T-cell (primary cell): ENCODE measurements at regions not wholly inside any gene's neighbourhood (a gene's known extent, or its start where the extent isn't known, plus 50 kb on each side); places are given as distances from the start of the nearest gene placed in this dataset.

Source experiments
- ATAC-seq, 4 experiments: fragments of 200-7000 bp in 3 of 4; fragments of 150-1000 bp in 1 of 4; cut with Tn5 transposase; replicated peaks in 1 of 4; 1 replicate in 3 of 4; 2 replicates in 1 of 4; pipeline ENCODE4 v1.10.0; 2021; ENCODE audit warnings: moderate library complexity in 3 of 4, mild to moderate bottlenecking in 2 of 4, moderate number of reproducible peaks in 1 of 4
- CTCF ChIA-PET, 2 donors: fragments of 300-600 bp; sonication (Branson Sonifier 250); formaldehyde crosslinking; loops; one replicate each; lab custom pipeline; 2022; ENCODE audit warnings: antibody characterized with exemption in 2 of 2; lab: Charles Lee
- POLR2A ChIA-PET, 2 donors: fragments of 300-600 bp; sonication (Branson Sonifier 250); formaldehyde crosslinking; loops; one replicate each; lab custom pipeline; 2022; ENCODE audit warnings: antibody characterized with exemption in 2 of 2; lab: Charles Lee
- DNase-seq, 35 experiments: peaks; one replicate each; pipeline versions ENCODE4 v3.0.0 to v3.0.0-alpha.2; 2013 to 2023
- H3K27ac ChIP-seq: one replicate; pipeline ENCODE4 v1.5.1; 2013; ENCODE audit warnings: low read length
- H3K27me3 ChIP-seq, 2 experiments: replicated peaks in 1 of 2; 1 replicate in 1 of 2; 2 replicates in 1 of 2; pipeline versions ENCODE4 v1.6.1 to v1.7.0; 2013; ENCODE audit warnings: low read length in 1 of 2, mixed read lengths in 1 of 2; ENCODE audit not compliant: control insufficient read depth in 2 of 2, insufficient read depth in 2 of 2; ENCODE audit errors: extremely low read depth in 1 of 2
- H3K36me3 ChIP-seq, 2 donors: 1 replicate in 1 of 2; 2 replicates in 1 of 2; pipeline versions ENCODE4 v1.6.1 to v1.7.0; 2013; ENCODE audit warnings: low read length in 1 of 2; ENCODE audit not compliant: control insufficient read depth in 2 of 2, insufficient read depth in 1 of 2; ENCODE audit errors: extremely low read depth in 1 of 2
- H3K4me1 ChIP-seq, 2 experiments: 1 replicate in 1 of 2; 2 replicates in 1 of 2; pipeline versions ENCODE4 v1.6.1 to v1.7.0; 2013; ENCODE audit warnings: low read length in 2 of 2, mixed read lengths in 1 of 2; ENCODE audit not compliant: insufficient read depth in 2 of 2, control insufficient read depth in 1 of 2; ENCODE audit errors: extremely low read depth in 1 of 2
- H3K4me3 ChIP-seq, 2 donors: 1 replicate in 1 of 2; 2 replicates in 1 of 2; pipeline versions ENCODE4 v1.5.1 to v1.7.0; 2013; ENCODE audit warnings: mild to moderate bottlenecking in 2 of 2, low read length in 1 of 2, moderate library complexity in 1 of 2; ENCODE audit not compliant: control insufficient read depth in 1 of 2; ENCODE audit errors: extremely low read depth in 1 of 2
- H3K9me3 ChIP-seq: 2 replicates; pipeline ENCODE4 v1.7.0; 2013
- H3K27ac Mint-ChIP-seq, 2 donors: one replicate each; pipeline ENCODE4 v1.8.0; 2020 to 2021; ENCODE audit warnings: mild to moderate bottlenecking in 2 of 2, mixed read lengths in 2 of 2
- H3K27me3 Mint-ChIP-seq, 2 donors: one replicate each; pipeline ENCODE4 v1.8.0; 2021 to 2022; ENCODE audit warnings: mixed read lengths in 2 of 2
- H3K36me3 Mint-ChIP-seq: one replicate; pipeline ENCODE4 v1.8.0; 2021; ENCODE audit warnings: mixed read lengths
- H3K4me1 Mint-ChIP-seq, 3 donors: one replicate each; pipeline ENCODE4 v1.8.0; 2020 to 2022; ENCODE audit warnings: mixed read lengths in 3 of 3, mild to moderate bottlenecking in 1 of 3
- H3K4me3 Mint-ChIP-seq, 3 donors: one replicate each; pipeline ENCODE4 v1.8.0; 2020 to 2022; ENCODE audit warnings: mild to moderate bottlenecking in 3 of 3, mixed read lengths in 3 of 3, moderate library complexity in 3 of 3
- H3K9me3 Mint-ChIP-seq, 3 donors: one replicate each; pipeline ENCODE4 v1.8.0; 2020 to 2022; ENCODE audit warnings: mixed read lengths in 3 of 3
- WGBS: methylation state at CpG from one replicate; pipeline ENCODE4 v1.1.5; 2013; ENCODE audit warnings: missing lambda C conversion rate; ENCODE audit not compliant: insufficient coverage; 5-methylcytosine and 5-hydroxymethylcytosine counted together

DNA sequence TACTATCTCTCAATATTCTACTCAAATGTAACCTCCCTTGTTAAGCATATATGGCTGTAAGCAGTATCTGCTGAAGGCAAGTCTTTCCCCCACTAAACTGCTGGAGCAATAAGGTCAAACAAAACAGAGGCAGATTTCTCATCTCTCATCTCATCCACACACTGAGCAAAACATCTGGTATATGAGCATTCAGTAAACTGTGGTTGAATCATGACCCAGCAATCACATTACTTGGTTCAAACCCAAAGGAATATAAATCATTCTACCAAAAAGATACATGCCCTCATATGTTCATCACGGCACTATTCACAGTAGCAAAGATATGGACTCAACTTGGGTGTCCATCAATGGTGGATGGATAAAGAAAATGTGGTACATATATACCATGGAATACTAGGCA is 344.4 kb downstream of the SUCLA2 start:
- Mint-ChIP-seq H3K9me3 (peaks cover 0 to 18% (median 0%) of the 10 kb centered on the region in 3 donors), H3K4me1 (no peaks in the 10 kb centered on the region), H3K4me3 (no peak overlapping the region), H3K36me3 (no peaks in the 10 kb centered on the region), H3K27ac (no peak overlapping the region), H3K27me3 (peaks cover 9 to 29% of the 10 kb centered on the region in 2 donors)
- ChIA-PET POLR2A (no interaction called here), CTCF (no interaction called here)
- ATAC-seq (no peak), DNase-seq (no peak)
- H3K36me3 ChIP-seq = no peaks in the 10 kb centered on the region
- no CpG with 5 or more reads among the region's 1 CpG for WGBS
- H3K4me3 ChIP-seq = no peak overlapping the region
- no peaks in the 10 kb centered on the region for H3K9me3 ChIP-seq
- no peaks in the 10 kb centered on the region for H3K27me3 ChIP-seq
- no peaks in the 10 kb centered on the region for H3K4me1 ChIP-seq
- H3K27ac ChIP-seq = no peak overlapping the region

DNA sequence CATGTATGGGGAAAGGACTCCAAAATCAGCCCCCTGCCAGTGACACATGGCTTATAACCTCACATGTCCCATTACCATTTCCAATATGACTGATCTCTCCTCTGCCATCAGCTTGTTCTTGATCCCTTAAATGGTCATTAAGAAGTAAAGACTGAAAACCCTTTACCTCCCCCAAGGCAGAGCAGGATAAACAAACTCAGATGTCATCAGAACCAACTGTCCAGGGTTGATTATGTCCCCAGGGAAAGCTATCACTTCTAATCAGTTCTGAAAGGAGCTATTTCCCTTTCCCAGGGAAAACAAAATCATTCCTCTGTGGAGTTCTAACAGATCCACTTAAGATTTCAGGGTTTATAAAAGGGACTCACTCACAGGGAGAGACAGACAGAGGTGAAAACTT is 350.9 kb downstream of the SUCLA2 start:
- Mint-ChIP-seq H3K4me3 (no peak overlapping the region), H3K36me3 (no peaks in the 10 kb centered on the region), H3K4me1 (no peaks in the 10 kb centered on the region), H3K27ac (no peak overlapping the region), H3K9me3 (peaks cover 0 to 10% (median 0%) of the 10 kb centered on the region in 3 donors), H3K27me3 (peaks cover 2 to 21% of the 10 kb centered on the region in 2 donors)
- no peaks in the 10 kb centered on the region for H3K36me3 ChIP-seq
- no peaks in the 10 kb centered on the region for H3K27me3 ChIP-seq
- H3K4me1 ChIP-seq = no peaks in the 10 kb centered on the region
- ChIA-PET CTCF (no interaction called here), POLR2A (no interaction called here)
- DNase-seq (no peak), ATAC-seq (no peak)
- H3K4me3 ChIP-seq = no peak overlapping the region
- no peak overlapping the region for H3K27ac ChIP-seq
- no peaks in the 10 kb centered on the region for H3K9me3 ChIP-seq

DNA sequence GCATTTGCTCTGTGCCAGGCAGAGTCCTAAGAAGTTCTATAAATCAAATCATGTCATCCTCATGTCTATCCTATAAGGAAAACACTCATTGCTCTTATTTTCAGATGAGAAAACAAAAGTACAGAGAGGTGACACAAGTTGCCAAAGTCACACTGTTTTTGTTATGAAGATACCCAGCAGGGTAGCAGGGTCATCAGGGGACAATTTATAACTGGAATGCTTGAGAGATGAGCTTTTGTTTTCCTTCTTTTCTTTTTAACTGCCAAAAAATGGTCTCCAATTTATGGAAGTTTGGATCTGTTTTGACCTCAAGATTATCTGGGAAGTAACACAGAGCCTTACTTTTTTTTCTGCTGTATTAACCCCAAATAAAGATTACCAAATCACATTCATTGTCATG is 354.1 kb downstream of the SUCLA2 start:
- peaks cover 0 to 13% of the 10 kb centered on the region in 2 donors for H3K27me3 Mint-ChIP-seq
- Histone ChIP-seq H3K27ac (no peak overlapping the region), H3K27me3 (no peaks in the 10 kb centered on the region), H3K36me3 (no peaks in the 10 kb centered on the region), H3K4me3 (no peak overlapping the region), H3K4me1 (no peaks in the 10 kb centered on the region), H3K9me3 (no peaks in the 10 kb centered on the region)
- H3K27ac Mint-ChIP-seq = no peak overlapping the region
- ChIA-PET CTCF (interaction anchor here in 1 of 2 donors (0.6 kb wide), 1 partner anchor 1954 kb away, joined by 4 read pairs; no protein-coding TSS in a partner anchor), POLR2A (interaction anchor here in 1 of 2 donors (0.6 kb wide), 1 partner anchor 161 kb away, joined by 4 read pairs; no protein-coding TSS in a partner anchor)
- no peak for DNase-seq
- H3K9me3 Mint-ChIP-seq = peaks cover 0 to 7% (median 0%) of the 10 kb centered on the region in 3 donors
- no peak overlapping the region for H3K4me3 Mint-ChIP-seq
- no peaks in the 10 kb centered on the region for H3K36me3 Mint-ChIP-seq
- ATAC-seq = no peak
- H3K4me1 Mint-ChIP-seq = no peaks in the 10 kb centered on the region

DNA sequence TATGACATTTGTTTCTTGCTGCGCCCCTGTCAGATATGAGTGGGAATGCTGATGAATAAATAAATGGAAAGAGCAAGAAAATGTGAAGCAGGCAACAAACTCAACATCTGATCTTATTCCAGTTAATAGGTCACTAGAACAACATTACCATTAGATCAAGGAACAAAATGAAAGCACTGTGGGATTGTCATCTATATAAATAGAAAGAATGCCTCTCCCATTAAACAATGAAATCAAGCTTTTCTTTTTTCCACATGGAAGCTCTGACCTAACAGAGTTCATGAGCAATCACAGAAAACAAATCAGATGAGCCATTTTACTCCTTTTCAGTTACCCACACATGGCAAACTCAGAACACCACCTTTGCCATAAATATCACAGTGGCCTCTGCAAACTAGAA is 354.8 kb downstream of the SUCLA2 start:
- POLR2A ChIA-PET = no interaction called here

DNA sequence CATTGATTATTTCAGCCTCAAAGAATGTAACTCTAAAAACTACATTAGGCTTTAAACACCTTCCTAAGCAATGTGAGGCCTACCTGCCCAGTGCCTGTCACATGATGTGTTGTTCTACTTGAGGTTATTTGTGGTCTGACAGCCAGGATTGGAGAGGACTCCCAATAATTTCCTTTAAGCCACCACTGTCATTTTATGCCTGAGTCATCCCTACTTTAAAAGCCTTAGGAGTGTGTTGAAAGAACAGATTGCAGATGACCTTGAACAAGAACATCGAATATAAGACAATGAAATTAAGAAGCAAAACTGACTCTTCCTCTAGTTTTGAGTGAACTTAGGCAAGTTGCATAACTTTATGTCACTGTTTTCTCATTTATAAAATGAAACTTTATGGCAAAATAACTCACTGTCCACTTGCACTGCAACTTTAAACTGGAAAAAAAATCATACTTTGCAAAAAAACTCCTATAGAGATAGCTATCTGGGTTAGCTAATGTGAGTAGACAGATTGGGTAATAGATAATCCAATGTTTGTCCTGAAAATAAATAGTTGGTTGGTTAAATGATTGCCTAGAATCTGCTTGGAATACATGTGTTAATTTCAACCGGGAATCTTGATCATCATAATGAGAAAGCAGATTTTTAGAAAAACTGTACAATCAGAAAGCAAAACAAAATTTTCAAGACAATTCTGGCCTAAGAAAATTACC is 361.2 kb downstream of the SUCLA2 start:
- H3K4me3 ChIP-seq = no peak overlapping the region
- H3K4me3 Mint-ChIP-seq = no peak overlapping the region
- H3K9me3 ChIP-seq = no peaks in the 10 kb centered on the region
- ChIA-PET CTCF (no interaction called here), POLR2A (no interaction called here)
- H3K27me3 Mint-ChIP-seq = peaks cover 0 to 3% of the 10 kb centered on the region in 2 donors
- no peak overlapping the region for H3K27ac Mint-ChIP-seq
- H3K36me3 Mint-ChIP-seq = no peaks in the 10 kb centered on the region
- H3K9me3 Mint-ChIP-seq = peaks cover 3 to 15% (median 13%) of the 10 kb centered on the region in 3 donors
- WGBS = no CpG with 5 or more reads among the region's 2 CpGs
- ATAC-seq (no peak), DNase-seq (no peak)
- H3K27ac ChIP-seq = no peak overlapping the region
- H3K4me1 ChIP-seq = no peaks in the 10 kb centered on the region
- H3K36me3 ChIP-seq = no peaks in the 10 kb centered on the region
- H3K4me1 Mint-ChIP-seq = no peaks in the 10 kb centered on the region
- no peaks in the 10 kb centered on the region for H3K27me3 ChIP-seq

More for the DNA sequence above, 354.8 kb downstream of the SUCLA2 start:
- H3K36me3 ChIP-seq = no peaks in the 10 kb centered on the region
- Mint-ChIP-seq H3K4me1 (no peaks in the 10 kb centered on the region), H3K9me3 (peaks cover 0 to 3% (median 0%) of the 10 kb centered on the region in 3 donors), H3K4me3 (no peak overlapping the region), H3K27ac (no peak overlapping the region), H3K36me3 (no peaks in the 10 kb centered on the region), H3K27me3 (peaks cover 0 to 13% of the 10 kb centered on the region in 2 donors)
- no peak overlapping the region for H3K4me3 ChIP-seq
- H3K27me3 ChIP-seq = no peaks in the 10 kb centered on the region
- no peak overlapping the region for H3K27ac ChIP-seq
- H3K4me1 ChIP-seq = no peaks in the 10 kb centered on the region
- DNase-seq (no peak), ATAC-seq (no peak)
- CTCF ChIA-PET = interaction anchor here in 1 of 2 donors (0.6 kb wide), 1 partner anchor 1955 kb away, joined by 4 read pairs; no protein-coding TSS in a partner anchor
- H3K9me3 ChIP-seq = no peaks in the 10 kb centered on the region
- WGBS = no CpG with 5 or more reads among the region's 1 CpG

DNA sequence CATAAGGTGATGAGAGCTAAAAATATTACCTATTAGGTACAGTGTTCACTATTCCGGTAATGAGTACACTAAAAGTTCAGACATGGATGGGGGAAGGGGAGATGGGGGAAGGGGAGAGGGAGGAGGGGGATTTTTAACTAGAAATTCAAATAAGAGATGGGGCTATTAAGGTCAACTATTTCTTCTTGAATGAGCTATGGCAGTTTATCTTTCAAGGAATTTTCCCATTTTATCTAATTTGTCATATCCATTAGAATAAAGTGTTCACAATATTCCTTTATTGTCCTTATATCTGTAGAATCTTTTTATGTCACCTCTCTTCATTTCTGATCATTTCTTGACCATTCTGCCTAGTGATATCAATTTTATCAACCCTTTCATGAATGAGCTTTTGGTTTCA is 362.4 kb downstream of the SUCLA2 start:
- ChIA-PET POLR2A (interaction anchor here in 1 of 2 donors (0.7 kb wide), 1 partner anchor 26 kb away, joined by 6 read pairs; no protein-coding TSS in a partner anchor), CTCF (no interaction called here)
- no peak for DNase-seq
- Histone ChIP-seq H3K36me3 (no peaks in the 10 kb centered on the region), H3K27ac (no peak overlapping the region), H3K9me3 (no peaks in the 10 kb centered on the region), H3K27me3 (no peaks in the 10 kb centered on the region), H3K4me1 (no peaks in the 10 kb centered on the region), H3K4me3 (no peak overlapping the region)
- Mint-ChIP-seq H3K36me3 (no peaks in the 10 kb centered on the region), H3K27me3 (peaks cover 0 to 3% of the 10 kb centered on the region in 2 donors), H3K27ac (no peak overlapping the region), H3K4me1 (no peaks in the 10 kb centered on the region), H3K4me3 (no peak overlapping the region), H3K9me3 (peaks cover 5 to 18% (median 17%) of the 10 kb centered on the region in 3 donors)
- no CpG with 5 or more reads among the region's 1 CpG for WGBS
- ATAC-seq = no peak
